ENCODE measurements at regions not wholly inside any gene's neighbourhood (a gene's known extent, or its start where the extent isn't known, plus 50 kb on each side); places are given as distances from the start of the nearest gene placed in this dataset.

DNA sequence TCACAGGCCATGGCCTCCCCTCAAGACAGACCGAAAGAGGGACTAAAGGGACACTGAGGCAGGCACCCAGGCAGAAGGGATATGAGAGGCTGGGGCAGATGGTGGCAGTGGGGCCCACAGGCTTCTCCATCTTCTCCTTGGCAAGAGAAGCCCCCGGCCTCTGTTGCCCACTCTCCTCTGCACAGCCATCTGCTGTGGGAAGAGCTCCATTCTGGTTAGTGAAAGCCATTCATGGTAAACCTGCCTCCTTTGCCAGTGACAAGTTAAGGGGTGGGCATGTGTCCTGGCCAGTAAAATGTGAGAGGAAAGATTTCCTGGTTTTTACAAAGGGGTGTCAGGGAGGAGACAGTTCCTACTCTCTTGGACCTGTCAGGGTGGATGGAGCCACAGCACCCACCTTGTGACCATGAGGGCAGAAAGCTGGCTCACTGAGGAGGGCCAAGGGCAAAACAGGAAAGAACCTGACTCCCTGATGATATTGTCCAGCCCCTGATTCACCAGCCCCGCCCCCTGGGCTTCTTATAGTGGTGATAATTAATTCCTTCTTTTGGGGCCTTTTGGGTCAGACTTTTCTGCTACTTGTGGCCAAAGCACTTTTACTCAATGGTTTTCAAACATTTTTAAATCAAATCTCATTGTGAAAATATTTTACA, 130.4 kb upstream of the SMAD3 start:
- TF ChIP-seq EZH2phosphoT487 (IDR thresholded peaks at IDR 0.05; ENCODE audit: borderline replicate concordance) = no peak
- TF ChIP-seq, protein P1, sequence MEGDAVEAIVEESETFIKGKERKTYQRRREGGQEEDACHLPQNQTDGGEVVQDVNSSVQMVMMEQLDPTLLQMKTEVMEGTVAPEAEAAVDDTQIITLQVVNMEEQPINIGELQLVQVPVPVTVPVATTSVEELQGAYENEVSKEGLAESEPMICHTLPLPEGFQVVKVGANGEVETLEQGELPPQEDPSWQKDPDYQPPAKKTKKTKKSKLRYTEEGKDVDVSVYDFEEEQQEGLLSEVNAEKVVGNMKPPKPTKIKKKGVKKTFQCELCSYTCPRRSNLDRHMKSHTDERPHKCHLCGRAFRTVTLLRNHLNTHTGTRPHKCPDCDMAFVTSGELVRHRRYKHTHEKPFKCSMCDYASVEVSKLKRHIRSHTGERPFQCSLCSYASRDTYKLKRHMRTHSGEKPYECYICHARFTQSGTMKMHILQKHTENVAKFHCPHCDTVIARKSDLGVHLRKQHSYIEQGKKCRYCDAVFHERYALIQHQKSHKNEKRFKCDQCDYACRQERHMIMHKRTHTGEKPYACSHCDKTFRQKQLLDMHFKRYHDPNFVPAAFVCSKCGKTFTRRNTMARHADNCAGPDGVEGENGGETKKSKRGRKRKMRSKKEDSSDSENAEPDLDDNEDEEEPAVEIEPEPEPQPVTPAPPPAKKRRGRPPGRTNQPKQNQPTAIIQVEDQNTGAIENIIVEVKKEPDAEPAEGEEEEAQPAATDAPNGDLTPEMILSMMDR (conservative IDR thresholded peaks at IDR 0.05; ENCODE audit: low read length) = no peak
- Histone ChIP-seq H3K4me2 (ENCODE audit: low read depth, low read length, poor library complexity, severe bottlenecking) (no peak overlapping the region), H3K4me3 (ENCODE audit: low read length, poor library complexity, severe bottlenecking) (no peak overlapping the region), H3F3A (ENCODE audit: low read depth) (no peaks in the 10 kb centered on the region), H3K27me3 (ENCODE audit: insufficient read depth, low read length, poor library complexity, severe bottlenecking) (no peaks in the 10 kb centered on the region), H3K79me2 (ENCODE audit: insufficient read depth, low read length) (no peaks in the 10 kb centered on the region), H3K9ac (ENCODE audit: low read depth, low read length, poor library complexity, severe bottlenecking) (no peak overlapping the region), H3K9me3 (ENCODE audit: insufficient read depth, low read depth, low read length) (no peaks in the 10 kb centered on the region; the same call in 1 of the 2 replicates), H3K4me1 (ENCODE audit: insufficient read depth, low read length, poor library complexity, severe bottlenecking) (no peaks in the 10 kb centered on the region), H3K9me2 (replicated peaks; ENCODE audit: low read depth, low read length) (no peaks in the 10 kb centered on the region), H3K36me3 (ENCODE audit: insufficient read depth, low read length) (no peaks in the 10 kb centered on the region), H4K20me1 (ENCODE audit: insufficient read depth, low read length, poor library complexity, severe bottlenecking) (no peaks in the 10 kb centered on the region), H2AFZ (ENCODE audit: low read length) (no peak overlapping the region)

DNA sequence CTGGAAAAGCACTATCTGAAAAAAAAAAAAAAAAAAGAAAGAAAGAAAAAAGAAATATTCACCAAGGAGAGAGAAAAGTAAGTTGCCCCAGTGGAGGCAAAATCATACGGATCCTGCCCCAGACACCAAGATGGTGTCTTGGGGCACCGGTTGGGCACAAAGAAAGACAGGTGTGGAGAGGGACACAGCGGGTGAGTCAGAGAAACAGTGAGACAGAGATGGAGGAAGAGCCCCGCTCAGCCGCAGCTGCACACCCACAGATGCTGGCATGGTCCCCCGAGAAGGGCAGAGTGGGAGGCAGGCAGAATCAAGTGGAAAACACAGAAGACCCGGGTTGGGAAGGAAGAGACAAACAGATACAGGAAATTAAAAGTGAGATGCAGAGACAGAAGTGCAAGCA, 129.7 kb upstream of the SMAD3 start:
- Histone ChIP-seq H3K27me3 (ENCODE audit: insufficient read depth, low read length, poor library complexity, severe bottlenecking) (no peaks in the 10 kb centered on the region), H3K4me3 (ENCODE audit: low read length, poor library complexity, severe bottlenecking) (no peak overlapping the region), H4K20me1 (ENCODE audit: insufficient read depth, low read length, poor library complexity, severe bottlenecking) (no peaks in the 10 kb centered on the region), H3K36me3 (ENCODE audit: insufficient read depth, low read length) (no peaks in the 10 kb centered on the region), H3K9me2 (replicated peaks; ENCODE audit: low read depth, low read length) (no peaks in the 10 kb centered on the region), H3K9ac (ENCODE audit: low read depth, low read length, poor library complexity, severe bottlenecking) (no peak overlapping the region), H3K4me2 (ENCODE audit: low read depth, low read length, poor library complexity, severe bottlenecking) (no peak overlapping the region), H3K9me3 (ENCODE audit: insufficient read depth, low read depth, low read length) (no peaks in the 10 kb centered on the region; the same call in 1 of the 2 replicates), H2AFZ (ENCODE audit: low read length) (no peak overlapping the region), H3K79me2 (ENCODE audit: insufficient read depth, low read length) (no peaks in the 10 kb centered on the region), H3K4me1 (ENCODE audit: insufficient read depth, low read length, poor library complexity, severe bottlenecking) (no peaks in the 10 kb centered on the region), H3F3A (ENCODE audit: low read depth) (no peaks in the 10 kb centered on the region)
- TF ChIP-seq EZH2phosphoT487 (IDR thresholded peaks at IDR 0.05; ENCODE audit: borderline replicate concordance) = no peak
- TF ChIP-seq, protein P1 (conservative IDR thresholded peaks at IDR 0.05; ENCODE audit: low read length) = no peak

DNA sequence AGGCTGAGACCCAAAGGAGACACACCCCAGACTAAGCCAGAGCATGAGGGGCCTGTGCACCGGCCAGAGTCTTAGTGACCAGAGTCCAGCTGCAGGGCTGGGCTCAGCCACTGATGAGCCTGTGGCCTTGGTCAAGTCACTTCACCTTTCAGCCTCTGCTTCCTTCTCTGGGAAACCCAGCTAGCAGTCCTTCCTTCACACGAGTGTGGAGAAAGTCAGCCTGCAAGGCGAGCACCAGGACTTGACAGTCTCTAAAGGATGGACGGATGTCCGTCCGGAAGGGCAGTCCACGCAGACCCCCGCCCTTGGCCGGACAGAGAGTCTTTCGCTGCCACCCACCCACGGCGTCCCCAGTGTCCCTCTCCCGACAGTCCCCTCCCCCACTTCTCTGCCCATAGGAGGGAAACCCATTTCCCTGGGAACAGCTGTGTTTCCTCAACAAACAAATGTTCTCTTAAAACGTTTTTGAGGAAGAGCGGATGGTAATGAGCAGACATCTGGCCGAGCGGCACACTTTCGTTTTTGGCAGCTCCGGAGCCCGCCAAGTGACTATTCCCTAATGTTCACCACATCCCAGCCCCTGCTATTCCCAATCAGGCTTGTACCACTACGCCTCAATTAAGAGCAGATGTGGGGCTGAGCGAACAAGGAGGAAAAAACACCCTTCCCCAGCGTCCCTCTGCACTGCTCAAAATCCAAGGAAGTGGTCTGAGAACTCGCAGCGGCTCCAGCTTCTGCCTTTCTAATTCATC, 129.1 kb upstream of the SMAD3 start:
- H2AFZ ChIP-seq (ENCODE audit: low read length) = no peak overlapping the region
- no peak overlapping the region for H3K9ac ChIP-seq (ENCODE audit: low read depth, low read length, poor library complexity, severe bottlenecking)

More for the DNA sequence above, 129.1 kb upstream of the SMAD3 start:
- no peaks in the 10 kb centered on the region; the same call in 1 of the 2 replicates for H3K9me3 ChIP-seq (ENCODE audit: insufficient read depth, low read depth, low read length)
- H3K4me2 ChIP-seq (ENCODE audit: low read depth, low read length, poor library complexity, severe bottlenecking) = no peak overlapping the region
- no peaks in the 10 kb centered on the region for H3K27me3 ChIP-seq (ENCODE audit: insufficient read depth, low read length, poor library complexity, severe bottlenecking)
- H3K9me2 ChIP-seq (replicated peaks; ENCODE audit: low read depth, low read length) = no peaks in the 10 kb centered on the region
- no peaks in the 10 kb centered on the region for H3K36me3 ChIP-seq (ENCODE audit: insufficient read depth, low read length)
- H3K4me1 ChIP-seq (ENCODE audit: insufficient read depth, low read length, poor library complexity, severe bottlenecking) = no peaks in the 10 kb centered on the region
- no peaks in the 10 kb centered on the region for H4K20me1 ChIP-seq (ENCODE audit: insufficient read depth, low read length, poor library complexity, severe bottlenecking)
- no peaks in the 10 kb centered on the region for H3F3A ChIP-seq (ENCODE audit: low read depth)
- H3K79me2 ChIP-seq (ENCODE audit: insufficient read depth, low read length) = no peaks in the 10 kb centered on the region
- no peak for TF ChIP-seq EZH2phosphoT487 (IDR thresholded peaks at IDR 0.05; ENCODE audit: borderline replicate concordance)
- H3K4me3 ChIP-seq (ENCODE audit: low read length, poor library complexity, severe bottlenecking) = no peak overlapping the region
